ENCODE measurements at regions not wholly inside any gene's neighbourhood (a gene's known extent, or its start where the extent isn't known, plus 50 kb on each side); places are given as distances from the start of the nearest gene placed in this dataset.

DNA sequence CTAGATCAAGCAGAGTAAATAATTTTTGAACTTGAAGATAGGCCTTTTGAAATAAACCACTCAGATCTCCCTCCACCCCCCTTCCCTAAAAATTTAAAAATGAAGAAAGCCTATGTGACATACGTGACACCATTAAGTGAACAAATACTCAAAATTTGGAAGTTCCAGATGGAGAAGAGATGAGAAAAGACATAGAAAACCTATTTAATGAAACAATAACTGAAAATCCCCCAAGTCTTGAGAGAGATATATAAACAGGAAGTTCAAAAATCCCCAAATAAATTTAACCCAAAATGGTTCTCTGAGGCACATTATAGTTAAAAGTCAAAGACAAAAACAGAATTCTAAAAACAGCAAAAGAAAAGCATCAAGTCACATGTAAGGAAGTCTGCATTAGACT, 428.6 kb downstream of the PSAT1 start:
- no peak for DNase-seq (ENCODE audit: low read depth)

DNA sequence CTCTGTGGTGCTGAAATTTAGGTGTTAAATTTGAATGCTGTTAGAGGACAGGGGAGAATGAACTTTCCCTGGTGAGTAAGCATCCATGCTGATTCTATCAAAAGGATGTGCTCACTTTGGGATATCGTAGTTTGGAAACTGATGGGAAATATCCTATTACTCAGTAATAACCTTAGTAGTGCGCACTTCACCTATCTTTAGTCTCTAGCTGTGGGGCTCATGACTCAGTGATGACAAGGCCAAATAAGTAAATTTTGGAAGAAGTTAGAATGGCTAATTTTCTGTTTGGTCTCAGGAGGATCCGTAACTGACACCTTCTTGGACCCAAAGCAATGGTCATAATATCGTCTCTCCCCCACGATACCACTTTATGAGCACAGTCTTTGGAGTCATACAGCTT, 448.4 kb downstream of the PSAT1 start:
- no peak for DNase-seq (ENCODE audit: low read depth)

DNA sequence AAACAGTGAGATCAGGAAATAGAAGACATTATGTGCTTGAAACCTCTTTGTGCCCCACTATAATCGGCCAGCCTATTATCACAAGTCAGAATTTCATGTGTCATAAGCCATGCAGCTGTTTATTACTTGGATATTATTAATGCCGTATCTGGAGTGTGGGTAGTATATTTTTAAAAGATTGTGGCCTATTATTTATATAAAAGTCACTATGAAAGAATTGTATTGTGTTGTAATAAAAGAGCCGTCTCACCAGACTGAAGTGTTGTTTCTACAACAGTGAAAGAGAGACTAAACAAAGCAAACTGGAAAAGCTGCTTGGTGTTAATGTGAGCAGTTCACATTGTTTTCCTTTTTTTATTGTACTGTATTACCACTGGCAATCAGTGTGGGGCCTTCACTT, 449.1 kb downstream of the PSAT1 start:
- no peak for DNase-seq (ENCODE audit: low read depth)

DNA sequence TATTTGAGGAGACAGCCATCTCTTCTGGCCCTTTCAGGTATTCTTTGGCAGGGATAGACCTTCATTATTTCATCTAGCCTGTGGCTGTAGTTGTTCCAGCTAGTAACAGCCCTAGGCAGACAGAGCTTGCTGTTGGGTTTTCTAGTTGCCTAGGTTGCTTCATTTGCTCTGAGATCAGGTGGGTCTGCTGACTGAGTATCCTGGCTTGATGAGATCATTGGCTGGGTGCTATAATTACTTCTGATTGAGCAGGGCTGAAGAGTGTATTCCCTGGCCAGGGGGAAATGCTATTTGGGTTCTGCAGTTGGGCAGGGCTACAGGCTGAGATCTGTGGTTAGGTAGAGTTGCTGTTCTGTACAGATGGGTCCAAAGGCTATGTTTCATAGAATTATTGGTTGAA, 456.1 kb downstream of the PSAT1 start:
- no peak for DNase-seq (ENCODE audit: low read depth)

DNA sequence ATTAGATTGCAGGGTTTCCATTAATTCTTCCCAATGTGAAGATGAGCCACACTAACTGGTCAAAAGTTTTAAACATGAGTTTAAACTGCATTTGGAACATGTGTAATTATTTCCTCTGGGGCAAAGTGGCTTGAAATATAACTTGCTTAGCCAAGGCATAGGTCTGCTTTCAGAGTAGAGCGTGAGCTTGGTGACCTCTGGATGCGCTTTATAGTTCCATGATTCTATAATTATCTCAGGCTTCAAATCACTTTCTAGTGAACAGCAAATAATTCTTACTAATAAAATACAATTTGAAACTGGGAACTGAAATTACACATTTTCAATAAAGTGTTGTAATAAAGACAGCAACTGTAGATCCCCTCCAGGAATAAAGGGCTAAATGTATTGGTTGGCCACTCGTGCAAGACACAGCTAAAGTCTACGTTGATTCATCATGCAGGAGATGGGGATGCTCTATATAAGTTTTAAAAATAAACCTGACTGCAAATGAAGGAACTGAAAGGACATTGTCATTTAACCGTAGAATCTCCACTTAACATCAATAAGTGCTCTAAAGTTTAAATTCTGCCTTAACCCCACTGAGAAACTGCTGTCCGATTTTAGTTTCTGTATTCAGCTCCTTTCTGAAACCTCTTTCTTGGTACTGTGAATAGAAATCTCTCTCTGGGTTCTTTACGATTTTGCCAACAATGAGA, 460.0 kb downstream of the PSAT1 start:
- DNase-seq (ENCODE audit: low read depth): no peak

DNA sequence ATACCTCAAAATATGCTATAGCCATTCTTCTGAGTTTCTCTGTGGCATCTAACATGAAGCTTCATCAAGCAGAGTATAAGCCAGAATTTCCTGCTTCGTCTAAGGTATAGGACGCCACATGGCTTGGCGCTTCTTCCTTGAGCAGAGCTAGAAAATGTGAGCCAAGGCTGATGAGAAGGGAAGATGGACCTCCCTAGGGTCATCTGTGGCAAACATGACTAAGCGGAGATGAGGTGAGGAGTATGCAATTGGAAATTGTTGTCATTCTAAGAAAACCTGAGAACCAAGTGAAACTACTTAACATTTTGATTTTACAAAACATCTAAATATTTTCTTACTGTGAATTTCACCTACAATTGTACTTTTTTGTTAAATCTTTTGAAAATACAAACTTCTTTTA, 466.5 kb downstream of the PSAT1 start:
- DNase-seq (ENCODE audit: low read depth): no peak

DNA sequence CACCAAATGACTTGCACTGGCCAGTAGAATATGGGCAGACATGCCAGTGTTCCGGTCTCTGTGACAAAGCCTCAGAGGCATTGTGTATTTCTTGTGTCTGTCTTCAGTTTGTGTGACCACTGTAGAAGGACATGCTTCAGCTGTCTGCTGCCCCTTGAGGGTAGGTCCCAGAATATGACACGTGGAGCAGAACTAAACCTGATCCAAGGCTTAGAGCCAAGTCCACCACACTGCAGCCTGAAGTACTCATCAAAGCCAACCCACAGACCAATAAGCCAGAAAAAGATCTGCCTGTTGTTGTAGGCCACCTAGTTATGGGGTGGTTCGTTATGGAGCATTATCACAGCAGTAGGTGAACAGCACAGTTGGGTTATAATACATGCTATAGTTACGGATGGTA, 468.9 kb downstream of the PSAT1 start:
- no peak for DNase-seq (ENCODE audit: low read depth)

DNA sequence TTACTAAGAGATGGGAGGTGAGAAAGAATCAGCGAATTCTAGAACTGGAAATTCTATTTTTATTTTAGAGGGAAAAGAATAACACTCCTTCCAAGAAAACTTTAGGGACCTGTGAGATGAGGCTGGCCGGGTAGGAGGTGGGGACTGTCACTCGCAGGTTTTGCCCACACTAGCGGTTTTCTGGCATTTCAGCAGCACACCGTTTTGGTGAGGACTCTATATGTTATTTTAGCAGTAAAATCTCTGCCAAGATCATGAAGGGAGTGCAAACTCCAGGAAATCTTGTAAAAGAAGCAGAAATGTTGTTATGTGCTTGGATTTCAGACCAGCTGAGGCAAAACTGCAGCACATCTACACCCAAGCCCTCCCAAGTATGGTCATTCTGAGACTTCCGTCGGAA, 470.6 kb downstream of the PSAT1 start:
- DNase-seq (ENCODE audit: low read depth): no peak

DNA sequence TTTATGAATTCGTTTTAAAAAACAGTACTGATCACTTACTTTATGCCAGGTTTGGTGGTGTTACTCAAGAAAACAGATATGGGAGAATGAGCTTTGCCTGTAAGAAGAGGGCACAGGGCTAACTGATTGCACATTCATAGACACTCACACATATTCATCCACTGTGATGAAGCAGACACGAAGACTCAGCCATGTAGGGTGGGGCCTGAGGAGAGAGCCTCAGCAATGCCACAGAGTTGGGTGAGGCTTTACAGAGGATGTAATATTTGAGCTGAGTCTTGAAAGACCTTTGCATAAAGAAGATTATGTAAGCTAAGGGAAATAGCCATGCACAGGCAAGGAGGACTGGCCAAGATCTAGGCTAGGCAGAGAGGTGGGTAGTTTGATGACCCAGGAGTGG, 472.8 kb downstream of the PSAT1 start:
- no peak for DNase-seq (ENCODE audit: low read depth)

DNA sequence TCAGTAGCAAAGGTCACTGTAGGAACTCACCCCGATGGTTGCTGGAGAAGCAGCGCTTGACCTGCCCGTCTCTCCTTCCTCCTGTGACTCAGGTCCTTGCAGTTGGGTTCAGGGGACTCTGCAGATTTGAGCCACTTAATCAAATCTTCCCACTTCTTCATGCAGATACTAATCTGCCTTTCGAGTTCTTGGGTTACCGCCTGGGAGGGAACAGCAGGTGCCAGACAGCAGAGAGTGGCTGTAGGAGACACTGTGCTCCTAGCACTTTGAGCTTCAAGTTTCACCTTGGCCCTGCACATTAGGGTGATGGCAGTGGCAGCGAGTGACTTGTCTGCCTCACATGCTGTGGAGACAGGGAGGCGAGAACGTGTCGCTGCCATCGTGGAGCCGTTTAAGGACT, 478.3 kb downstream of the PSAT1 start:
- no peak for DNase-seq (ENCODE audit: low read depth)

DNA sequence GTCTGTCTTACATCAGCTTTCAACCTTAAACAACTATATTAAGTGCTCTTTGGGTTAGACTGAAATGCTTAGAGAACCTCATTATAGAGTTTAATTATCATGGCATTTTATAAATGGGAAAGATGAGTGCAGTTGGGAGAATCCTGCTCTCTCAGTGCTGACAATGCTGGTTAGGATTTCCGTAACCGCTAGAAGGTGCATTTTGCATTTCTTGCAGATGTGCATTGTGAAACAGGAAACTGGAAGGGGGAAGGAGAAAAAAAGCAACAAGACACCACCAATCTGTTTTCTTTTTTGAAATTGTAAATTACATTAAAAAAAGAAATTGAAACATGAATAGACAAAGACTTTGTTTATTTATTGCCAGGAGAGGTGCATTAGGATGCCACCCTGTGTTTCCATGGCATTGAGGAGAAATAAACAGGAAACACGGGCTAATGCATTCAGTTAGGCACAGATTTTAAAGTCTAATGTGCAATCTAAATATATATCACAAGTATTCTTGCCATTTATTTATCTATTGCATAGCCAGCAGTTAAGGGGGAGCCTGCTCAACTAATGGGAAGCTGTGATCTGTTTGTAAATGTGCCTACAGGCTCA, 478.9 kb downstream of the PSAT1 start:
- no peak for DNase-seq (ENCODE audit: low read depth)

DNA sequence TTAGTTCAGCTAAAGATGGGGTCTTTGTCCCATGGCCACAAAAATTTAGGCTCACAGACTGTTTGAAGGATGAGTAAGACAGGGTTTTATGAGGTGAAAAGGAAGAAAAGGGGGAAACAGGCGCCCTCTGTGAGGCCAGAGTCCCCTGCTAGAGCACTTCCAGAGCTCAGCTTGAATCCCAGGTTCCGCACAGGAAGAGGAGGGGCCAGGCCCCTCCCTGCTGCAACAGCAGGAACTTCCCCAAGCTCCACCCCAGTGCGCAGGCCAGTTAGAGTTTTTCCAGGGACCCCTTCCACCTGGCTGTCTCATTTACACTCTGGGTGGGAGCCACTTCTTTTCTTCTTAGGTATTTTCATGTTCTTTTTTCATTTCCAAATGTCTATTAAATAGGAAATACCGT, 480.8 kb downstream of the PSAT1 start:
- DNase-seq (ENCODE audit: low read depth): no peak

DNA sequence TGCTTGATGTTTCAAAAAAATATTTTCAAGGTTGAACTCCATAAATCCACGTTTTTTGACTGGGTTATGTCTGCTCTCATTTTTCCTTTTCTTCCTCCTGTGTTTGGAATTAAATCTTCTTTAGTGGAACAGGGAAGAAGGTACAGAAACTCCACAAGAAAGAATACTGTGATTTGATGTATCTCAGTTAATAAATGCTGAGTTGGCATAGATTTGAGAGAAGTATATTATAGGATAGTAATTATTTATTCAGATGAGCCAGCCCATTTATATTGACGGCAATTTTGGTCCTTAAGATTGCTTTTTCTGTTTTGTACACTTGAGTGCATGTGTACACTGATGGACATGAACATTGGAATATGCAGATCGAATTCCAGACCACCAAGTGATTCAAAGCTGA, 481.4 kb downstream of the PSAT1 start:
- DNase-seq (ENCODE audit: low read depth): no peak

DNA sequence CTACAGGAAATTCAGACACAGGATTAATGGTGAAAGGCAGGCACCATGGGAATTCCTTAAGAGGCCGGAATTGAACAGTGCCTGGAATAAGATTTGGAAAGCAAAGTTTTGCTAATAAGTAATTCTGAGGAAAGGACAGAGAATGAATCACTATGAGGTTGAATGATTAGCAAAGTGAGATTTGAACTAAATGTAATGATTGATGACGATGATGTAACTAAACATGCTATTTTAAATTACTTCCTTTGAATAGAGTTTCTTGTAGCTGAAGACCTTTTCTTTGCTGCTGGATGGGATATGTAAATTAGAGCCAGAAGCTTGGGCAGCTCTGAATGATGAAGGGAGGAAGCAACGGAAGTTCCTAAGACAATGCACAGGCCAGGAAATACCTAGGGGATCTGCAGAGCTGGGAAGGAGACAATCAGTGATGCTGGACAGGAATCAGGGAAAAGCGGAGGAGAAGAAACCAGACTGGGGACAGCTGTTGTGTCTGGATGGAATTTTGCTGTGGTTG, 482.0 kb downstream of the PSAT1 start:
- DNase-seq (ENCODE audit: low read depth): no peak

DNA sequence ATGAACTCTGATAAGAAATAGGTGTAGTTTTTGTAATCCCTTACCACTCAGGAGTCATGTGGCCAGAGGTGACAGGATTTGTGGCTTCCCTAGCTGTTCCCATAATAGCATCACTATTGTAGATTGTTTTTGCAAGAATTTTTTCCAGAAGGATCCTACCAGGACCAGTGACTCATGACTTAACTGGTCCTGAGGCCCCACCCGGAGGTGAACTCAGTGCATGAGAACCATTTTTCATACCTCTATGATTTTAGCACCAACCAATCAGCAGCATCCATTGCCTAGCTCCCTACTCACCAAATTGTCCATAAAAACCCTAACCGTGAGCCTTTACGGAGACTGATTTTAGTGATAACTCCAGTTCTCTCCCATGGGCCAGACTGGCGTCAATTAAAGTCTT, 484.8 kb downstream of the PSAT1 start:
- DNase-seq (ENCODE audit: low read depth): no peak

DNA sequence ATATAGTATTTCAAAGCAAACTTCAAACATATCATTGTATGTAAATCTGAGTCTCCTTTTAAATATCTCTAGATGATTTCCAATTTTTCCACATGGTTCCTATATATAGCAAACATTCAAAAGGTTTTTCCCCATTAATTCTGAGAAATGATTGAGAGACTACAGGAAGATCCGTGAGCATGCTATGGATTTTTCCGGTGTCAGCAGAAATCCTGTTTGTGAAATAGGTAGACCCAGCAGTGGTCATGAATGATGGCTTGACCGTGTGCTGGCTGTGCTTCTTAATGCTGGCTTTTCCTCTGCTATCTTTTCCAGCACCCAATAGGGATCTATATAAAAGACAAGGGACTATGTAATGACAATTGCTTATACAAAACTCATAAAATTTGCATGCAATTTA, 485.3 kb downstream of the PSAT1 start:
- DNase-seq (ENCODE audit: low read depth): no peak

DNA sequence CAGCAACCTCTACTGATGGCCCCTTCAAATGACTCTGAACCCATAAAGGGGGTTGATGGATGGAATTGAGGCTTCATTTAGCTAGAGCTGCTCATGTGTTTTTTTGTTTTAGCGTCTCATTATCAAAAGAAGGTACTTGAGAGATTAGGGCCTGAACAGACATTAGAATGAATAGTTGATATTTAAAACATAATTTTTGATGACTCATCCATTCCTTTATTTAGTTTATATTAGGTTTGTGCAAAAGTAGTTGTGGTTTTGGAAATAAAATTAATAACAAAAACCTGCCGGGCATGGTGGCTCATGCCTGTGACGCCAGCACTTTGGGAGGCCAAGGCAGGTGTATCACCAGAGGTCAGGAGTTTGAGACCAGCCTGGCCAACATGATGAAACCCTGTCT, 485.9 kb downstream of the PSAT1 start:
- no peak for DNase-seq (ENCODE audit: low read depth)

DNA sequence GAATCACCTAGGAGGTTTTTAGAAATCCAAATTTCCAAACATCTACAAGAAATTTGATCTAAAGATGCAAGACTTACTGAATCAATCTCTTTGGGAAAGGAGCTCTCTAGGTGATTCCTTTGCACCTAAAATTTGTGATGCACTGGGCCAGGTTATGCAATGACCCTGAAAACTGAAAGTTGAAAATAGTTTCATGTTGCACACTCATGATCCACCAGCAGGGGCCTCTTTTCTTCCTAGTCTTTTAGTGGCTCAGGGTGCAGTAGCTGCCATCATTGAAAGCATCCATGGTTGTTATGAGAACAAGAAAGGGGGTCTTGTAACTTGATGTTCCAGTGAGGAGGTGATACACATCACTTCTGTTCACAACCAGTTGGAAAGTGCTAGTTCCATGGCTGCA, 486.8 kb downstream of the PSAT1 start:
- no peak for DNase-seq (ENCODE audit: low read depth)

DNA sequence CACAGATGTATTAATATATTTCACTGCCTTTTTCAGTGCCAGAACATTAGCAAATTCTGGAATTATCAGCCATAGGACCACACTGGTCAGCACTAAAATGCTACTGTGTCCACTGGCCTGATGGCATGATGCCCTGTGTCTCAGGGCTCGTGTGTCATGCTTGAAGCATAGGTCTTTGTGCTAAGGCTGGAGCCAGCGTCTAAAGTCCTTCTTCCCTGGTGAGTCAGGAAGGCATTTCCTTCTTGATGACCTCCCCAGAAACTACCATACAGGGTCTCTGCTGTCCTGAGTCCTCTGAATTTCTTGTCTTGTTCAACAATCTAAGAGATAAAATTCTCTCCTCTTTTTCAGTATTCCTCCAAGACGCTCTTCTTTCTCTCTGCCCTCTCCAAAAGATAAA, 489.9 kb downstream of the PSAT1 start:
- DNase-seq (ENCODE audit: low read depth): no peak

DNA sequence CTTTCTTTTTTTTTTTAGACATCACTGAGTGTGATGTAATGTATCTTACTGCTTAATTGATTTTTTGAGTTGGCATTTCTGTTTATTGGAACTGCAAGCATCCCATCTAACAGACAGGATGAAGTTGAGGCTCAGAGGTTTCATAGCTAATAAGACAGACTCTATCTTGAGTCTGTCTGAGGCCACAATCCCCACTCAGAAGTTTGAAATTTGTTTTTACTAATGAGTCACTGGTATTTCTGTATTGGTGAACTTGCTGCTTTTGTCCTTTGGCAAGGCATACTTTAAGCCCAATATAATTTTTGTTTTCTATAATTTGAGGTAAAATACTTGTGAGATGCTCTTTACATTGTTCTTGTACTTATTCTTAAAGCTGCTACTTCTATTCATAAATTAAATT, 491.2 kb downstream of the PSAT1 start:
- no peak for DNase-seq (ENCODE audit: low read depth)

DNA sequence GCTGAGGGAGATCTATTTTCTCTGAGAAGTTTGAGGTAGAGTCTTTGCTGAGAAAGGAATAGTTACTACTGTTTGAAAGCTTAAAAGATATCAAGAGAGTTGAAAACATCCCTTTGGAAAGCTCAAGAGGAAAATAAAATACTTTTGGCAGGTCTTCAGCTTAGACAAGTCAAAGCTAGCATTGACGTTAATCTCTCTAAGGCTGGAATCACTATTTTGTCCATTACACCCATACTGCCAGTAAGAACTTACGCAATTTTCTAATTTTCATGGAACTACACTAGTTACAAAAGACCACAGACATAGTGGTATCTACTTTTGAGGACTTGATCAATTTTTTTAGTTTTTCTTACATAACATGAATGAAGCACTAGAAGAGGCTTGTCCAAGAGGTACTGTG, 494.9 kb downstream of the PSAT1 start:
- DNase-seq (ENCODE audit: low read depth): no peak

DNA sequence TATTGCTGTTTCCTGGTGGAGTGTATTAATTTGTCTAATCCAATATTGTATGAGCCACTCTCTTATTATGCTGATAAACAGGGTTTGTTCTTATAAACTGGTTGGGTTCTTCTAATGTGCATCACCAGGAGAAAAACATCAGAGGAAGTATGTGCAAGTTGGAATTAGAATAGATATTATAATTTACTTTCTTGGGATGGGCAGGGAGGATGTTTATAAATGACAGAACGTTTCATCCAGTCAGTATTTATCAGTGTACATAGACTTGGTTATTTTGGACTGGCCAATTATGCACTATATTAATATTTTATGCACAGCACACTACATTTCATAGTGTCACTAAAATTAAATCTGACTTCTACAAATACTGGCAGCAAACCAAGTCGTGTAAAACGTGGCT, 495.8 kb downstream of the PSAT1 start:
- DNase-seq (ENCODE audit: low read depth): no peak

DNA sequence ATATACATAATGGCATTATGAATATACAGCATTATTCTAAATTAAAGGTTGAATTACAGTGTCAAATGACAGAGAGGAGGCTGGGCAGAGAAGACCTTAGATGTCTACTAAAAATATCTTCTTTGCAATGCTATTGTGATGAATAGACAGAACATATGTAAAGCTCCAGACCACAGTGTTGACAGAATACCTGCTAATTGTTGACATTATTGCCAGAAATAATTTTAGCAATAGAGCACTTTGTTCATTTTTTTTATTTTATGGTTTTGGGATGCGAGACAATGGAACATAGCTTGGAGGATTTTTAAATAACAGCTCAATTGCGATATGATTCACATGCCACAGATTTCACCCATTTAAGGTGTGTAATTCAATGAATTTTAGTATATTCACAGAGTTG, 508.8 kb downstream of the PSAT1 start:
- no peak for DNase-seq (ENCODE audit: low read depth)

DNA sequence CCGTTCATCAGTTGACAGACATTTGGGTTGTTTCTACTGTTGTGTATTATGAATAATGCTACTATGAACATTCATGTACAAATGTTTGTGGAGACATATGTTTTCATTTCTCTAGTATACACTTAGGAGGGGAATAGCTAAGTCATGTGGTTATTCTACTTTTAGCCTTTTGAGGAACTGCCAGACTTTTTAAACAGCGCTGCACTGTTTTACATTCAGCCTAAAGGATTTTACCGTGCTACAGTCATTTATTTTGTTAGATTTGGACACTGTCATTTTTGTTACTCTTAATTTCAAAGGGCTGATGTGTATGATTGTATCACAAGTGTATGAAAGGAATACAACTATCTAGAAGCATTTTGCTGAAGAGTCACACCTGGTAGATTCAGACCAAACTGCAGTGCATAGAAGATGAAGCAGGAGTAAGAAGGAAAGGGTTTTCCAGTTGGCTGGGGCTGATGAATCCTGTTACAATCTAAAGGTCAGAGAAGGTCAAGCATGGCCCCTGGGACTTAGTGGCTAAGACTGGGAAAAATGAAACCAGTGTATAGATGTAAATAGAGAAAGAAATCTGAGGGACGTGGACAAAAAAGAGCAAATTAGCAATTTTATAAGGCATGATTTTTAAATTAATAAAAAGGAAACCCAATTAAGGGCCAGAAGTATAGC, 509.7 kb downstream of the PSAT1 start:
- no peak for DNase-seq (ENCODE audit: low read depth)

All from stimulated activated CD8-positive, alpha-beta memory T cell treated with anti-CD3 and anti-CD28 coated beads, Interleukin-15, amount 100 ng/mL, for 24 hours (primary cell).